Erythroblast (primary cell): ENCODE measurements at regions not wholly inside any gene's neighbourhood (a gene's known extent, or its start where the extent isn't known, plus 50 kb on each side); places are given as distances from the start of the nearest gene placed in this dataset.

Source experiments
- GATA1 ChIP-seq: IDR thresholded peaks from 2 replicates; pipeline ENCODE4 v1.6.1; 2011; ENCODE audit warnings: low read depth, mild to moderate bottlenecking, control low read depth, low read length, moderate library complexity
- POLR2A ChIP-seq: IDR thresholded peaks from 2 replicates; pipeline ENCODE4 v1.6.1; 2011; ENCODE audit warnings: mild to moderate bottlenecking, low read length

DNA sequence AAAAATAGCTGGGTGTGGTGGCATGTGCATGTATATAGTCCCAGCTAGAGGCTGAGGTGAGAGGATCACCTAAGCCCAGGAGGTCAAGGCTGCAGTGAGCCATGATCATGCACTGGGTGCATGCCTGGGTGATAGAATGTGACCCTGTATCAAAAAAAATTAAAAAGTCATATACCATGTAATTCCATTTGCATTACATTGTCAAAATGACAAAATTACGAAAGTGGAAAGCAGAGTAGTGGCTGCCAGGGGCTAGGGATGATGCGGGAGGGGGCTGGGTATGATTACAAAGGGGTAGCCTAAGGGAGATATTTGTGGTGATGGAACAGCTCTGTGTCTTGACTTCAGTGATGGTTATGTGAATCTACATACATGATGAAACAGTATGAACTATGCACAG, 97.8 kb downstream of the KDR start:
- no peak for TF ChIP-seq POLR2A
- no peak for TF ChIP-seq GATA1
